ENCODE measurements at regions not wholly inside any gene's neighbourhood (a gene's known extent, or its start where the extent isn't known, plus 50 kb on each side); places are given as distances from the start of the nearest gene placed in this dataset.

DNA sequence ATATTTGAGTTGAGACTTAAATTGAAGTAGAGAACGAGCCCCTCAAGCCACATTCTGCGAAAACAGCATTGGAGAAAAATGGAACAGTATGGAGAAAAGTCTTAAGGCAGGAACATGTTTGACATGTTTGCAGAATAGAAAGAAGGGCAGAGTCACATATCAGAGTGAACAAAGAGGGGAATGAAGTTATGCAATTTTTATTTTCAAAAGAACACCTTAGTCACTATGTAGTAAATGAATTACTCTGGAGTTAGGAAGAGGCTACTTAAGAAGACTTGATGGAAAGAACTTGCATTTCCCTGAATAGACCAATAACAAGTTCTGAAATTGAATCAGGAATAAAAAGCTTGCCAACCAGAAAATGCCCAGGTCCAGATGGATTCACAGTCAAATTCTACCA lies 391.4 kb upstream of the CDH19 start:
- Histone ChIP-seq H3K4me3 (ENCODE audit: low read depth, low read length) (no peak overlapping the region), H3K36me3 (ENCODE audit: control insufficient read depth in 2 of 2, insufficient read depth in 1 of 2, low read length in 2 of 2) (no peaks in the 10 kb centered on the region), H3K27ac (ENCODE audit: extremely low read depth, low read depth, low read length) (no peak overlapping the region), H3K4me1 (ENCODE audit: control insufficient read depth, insufficient read depth, low read length) (no peaks in the 10 kb centered on the region), H3K9me3 (ENCODE audit: control insufficient read depth, insufficient read depth, low read depth, low read length) (no peaks in the 10 kb centered on the region)
- POLR2A ChIA-PET, result no interaction called here
- TF ChIP-seq, protein P1, sequence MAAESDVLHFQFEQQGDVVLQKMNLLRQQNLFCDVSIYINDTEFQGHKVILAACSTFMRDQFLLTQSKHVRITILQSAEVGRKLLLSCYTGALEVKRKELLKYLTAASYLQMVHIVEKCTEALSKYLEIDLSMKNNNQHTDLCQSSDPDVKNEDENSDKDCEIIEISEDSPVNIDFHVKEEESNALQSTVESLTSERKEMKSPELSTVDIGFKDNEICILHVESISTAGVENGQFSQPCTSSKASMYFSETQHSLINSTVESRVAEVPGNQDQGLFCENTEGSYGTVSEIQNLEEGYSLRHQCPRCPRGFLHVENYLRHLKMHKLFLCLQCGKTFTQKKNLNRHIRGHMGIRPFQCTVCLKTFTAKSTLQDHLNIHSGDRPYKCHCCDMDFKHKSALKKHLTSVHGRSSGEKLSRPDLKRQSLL (tag by site-specific recombination; IDR thresholded peaks at IDR 0.05), result no peak
- no peak for TF ChIP-seq ZNF248 (tag by site-specific recombination; IDR thresholded peaks at IDR 0.05)
- TF ChIP-seq ZNF174 (tag by site-specific recombination; IDR thresholded peaks at IDR 0.05), result no peak
- TF ChIP-seq IKZF3 (tag by site-specific recombination; IDR thresholded peaks at IDR 0.05), result no peak
- TF ChIP-seq ZNF701 (tag by site-specific recombination; IDR thresholded peaks at IDR 0.05), result no peak
- TF ChIP-seq YY1 (tag by site-specific recombination; IDR thresholded peaks at IDR 0.05), result no peak
- TF ChIP-seq, protein P2, sequence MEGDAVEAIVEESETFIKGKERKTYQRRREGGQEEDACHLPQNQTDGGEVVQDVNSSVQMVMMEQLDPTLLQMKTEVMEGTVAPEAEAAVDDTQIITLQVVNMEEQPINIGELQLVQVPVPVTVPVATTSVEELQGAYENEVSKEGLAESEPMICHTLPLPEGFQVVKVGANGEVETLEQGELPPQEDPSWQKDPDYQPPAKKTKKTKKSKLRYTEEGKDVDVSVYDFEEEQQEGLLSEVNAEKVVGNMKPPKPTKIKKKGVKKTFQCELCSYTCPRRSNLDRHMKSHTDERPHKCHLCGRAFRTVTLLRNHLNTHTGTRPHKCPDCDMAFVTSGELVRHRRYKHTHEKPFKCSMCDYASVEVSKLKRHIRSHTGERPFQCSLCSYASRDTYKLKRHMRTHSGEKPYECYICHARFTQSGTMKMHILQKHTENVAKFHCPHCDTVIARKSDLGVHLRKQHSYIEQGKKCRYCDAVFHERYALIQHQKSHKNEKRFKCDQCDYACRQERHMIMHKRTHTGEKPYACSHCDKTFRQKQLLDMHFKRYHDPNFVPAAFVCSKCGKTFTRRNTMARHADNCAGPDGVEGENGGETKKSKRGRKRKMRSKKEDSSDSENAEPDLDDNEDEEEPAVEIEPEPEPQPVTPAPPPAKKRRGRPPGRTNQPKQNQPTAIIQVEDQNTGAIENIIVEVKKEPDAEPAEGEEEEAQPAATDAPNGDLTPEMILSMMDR (tag by site-specific recombination; IDR thresholded peaks at IDR 0.05), result no peak
- no peak for TF ChIP-seq EGR2 (tag by site-specific recombination; IDR thresholded peaks at IDR 0.05; ENCODE audit: low read depth)
- TF ChIP-seq ZNF555 (tag by site-specific recombination; conservative IDR thresholded peaks at IDR 0.05), result no peak
- no peak for TF ChIP-seq ZFP69B (tag by site-specific recombination; IDR thresholded peaks at IDR 0.05)
- no peak for TF ChIP-seq ZIC2 (tag by site-specific recombination; IDR thresholded peaks at IDR 0.05)
- no peak for TF ChIP-seq ZNF311 (tag by site-specific recombination; IDR thresholded peaks at IDR 0.05; ENCODE audit: borderline replicate concordance)
- TF ChIP-seq ZNF501 (tag by site-specific recombination; IDR thresholded peaks at IDR 0.05), result no peak
- no peak for TF ChIP-seq ZNF548 (tag by site-specific recombination; IDR thresholded peaks at IDR 0.05)
- CTCF ChIA-PET, result no interaction called here

DNA sequence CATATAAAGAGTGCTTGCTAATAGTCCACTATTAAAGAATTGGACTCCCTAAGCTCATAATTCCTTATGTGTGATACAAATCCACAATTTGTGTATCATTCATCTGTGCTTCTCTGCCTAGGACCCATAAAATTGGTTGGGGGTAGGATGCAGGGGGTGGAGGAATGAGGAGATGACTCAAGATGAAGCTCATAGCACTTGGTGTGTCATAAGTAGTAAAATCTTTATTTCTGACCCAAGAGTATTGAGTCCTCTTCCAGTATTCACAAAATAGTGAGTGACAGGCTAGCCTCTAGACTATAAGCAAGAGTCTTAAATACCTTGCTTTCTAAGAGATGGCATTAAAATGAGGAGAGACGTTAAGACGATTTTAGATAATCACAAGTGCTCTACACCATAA lies 390.9 kb upstream of the CDH19 start:
- no peaks in the 10 kb centered on the region for H3K36me3 ChIP-seq (ENCODE audit: control insufficient read depth in 2 of 2, insufficient read depth in 1 of 2, low read length in 2 of 2)
- ChIA-PET POLR2A (no interaction called here), CTCF (no interaction called here)
- no peaks in the 10 kb centered on the region for H3K9me3 ChIP-seq (ENCODE audit: control insufficient read depth, insufficient read depth, low read depth, low read length)
- H3K4me1 ChIP-seq (ENCODE audit: control insufficient read depth, insufficient read depth, low read length), result no peaks in the 10 kb centered on the region
- H3K4me3 ChIP-seq (ENCODE audit: low read depth, low read length), result no peak overlapping the region
- TF ChIP-seq, protein P3, sequence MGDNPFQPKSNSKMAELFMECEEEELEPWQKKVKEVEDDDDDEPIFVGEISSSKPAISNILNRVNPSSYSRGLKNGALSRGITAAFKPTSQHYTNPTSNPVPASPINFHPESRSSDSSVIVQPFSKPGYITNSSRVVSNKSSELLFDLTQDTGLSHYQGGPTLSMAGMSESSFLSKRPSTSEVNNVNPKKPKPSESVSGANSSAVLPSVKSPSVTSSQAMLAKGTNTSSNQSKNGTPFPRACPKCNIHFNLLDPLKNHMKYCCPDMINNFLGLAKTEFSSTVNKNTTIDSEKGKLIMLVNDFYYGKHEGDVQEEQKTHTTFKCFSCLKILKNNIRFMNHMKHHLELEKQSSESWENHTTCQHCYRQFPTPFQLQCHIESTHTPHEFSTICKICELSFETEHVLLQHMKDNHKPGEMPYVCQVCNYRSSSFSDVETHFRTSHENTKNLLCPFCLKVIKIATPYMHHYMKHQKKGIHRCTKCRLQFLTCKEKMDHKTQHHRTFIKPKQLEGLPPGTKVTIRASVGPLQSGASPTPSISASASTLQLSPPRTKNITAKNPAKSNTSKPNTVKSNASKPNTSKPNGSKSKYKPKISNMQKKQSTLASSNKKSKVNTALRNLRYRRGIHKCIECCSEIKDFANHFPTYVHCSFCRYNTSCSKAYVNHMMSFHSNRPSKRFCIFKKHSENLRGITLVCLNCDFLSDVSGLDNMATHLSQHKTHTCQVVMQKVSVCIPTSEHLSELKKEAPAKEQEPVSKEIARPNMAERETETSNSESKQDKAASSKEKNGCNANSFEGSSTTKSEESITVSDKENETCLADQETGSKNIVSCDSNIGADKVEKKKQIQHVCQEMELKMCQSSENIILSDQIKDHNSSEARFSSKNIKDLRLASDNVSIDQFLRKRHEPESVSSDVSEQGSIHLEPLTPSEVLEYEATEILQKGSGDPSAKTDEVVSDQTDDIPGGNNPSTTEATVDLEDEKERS (tag by site-specific recombination; IDR thresholded peaks at IDR 0.05), result no peak
- TF ChIP-seq ZNF558 (tag by site-specific recombination; IDR thresholded peaks at IDR 0.05) (no peak), PRDM1 (tag by site-specific recombination; IDR thresholded peaks at IDR 0.05) (no peak), ZNF175 (tag by site-specific recombination; IDR thresholded peaks at IDR 0.05) (no peak), YY1 (tag by site-specific recombination; IDR thresholded peaks at IDR 0.05) (no peak)
- no peak overlapping the region for H3K27ac ChIP-seq (ENCODE audit: extremely low read depth, low read depth, low read length)

DNA sequence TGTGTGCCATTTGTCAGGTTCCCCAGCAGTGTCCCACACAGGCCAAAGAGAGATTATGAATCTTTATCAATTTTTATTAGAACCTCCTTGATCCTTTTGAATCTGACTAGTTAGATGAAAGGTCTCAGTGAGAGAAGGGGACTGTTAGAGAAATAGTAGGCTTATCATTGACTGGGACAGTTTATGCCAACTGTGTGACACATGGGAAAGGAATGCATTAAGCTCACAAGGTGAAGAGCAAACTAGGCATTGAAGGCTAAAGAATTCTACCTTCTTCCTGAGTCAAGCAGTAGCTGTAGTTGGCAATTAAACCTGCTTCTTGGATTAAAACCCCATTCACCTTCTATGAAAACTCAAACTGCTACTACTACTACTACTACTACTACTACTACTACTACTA lies 389.6 kb upstream of the CDH19 start:
- TF ChIP-seq ZNF558 (tag by site-specific recombination; IDR thresholded peaks at IDR 0.05), result no peak
- no peak for TF ChIP-seq HOXA7 (CRISPR knock-in tag; IDR thresholded peaks at IDR 0.05; ENCODE audit: borderline replicate concordance)
- TF ChIP-seq ZNF76 (tag by site-specific recombination; IDR thresholded peaks at IDR 0.05; ENCODE audit: borderline replicate concordance, low read depth), result no peak
- TF ChIP-seq ZBTB8A (tag by site-specific recombination; IDR thresholded peaks at IDR 0.05), result no peak
- TF ChIP-seq, protein P4, sequence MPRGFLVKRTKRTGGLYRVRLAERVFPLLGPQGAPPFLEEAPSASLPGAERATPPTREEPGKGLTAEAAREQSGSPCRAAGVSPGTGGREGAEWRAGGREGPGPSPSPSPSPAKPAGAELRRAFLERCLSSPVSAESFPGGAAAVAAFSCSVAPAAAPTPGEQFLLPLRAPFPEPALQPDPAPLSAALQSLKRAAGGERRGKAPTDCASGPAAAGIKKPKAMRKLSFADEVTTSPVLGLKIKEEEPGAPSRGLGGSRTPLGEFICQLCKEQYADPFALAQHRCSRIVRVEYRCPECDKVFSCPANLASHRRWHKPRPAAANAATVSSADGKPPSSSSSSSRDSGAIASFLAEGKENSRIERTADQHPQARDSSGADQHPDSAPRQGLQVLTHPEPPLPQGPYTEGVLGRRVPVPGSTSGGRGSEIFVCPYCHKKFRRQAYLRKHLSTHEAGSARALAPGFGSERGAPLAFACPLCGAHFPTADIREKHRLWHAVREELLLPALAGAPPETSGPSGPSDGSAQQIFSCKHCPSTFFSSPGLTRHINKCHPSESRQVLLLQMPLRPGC (tag by site-specific recombination; IDR thresholded peaks at IDR 0.05), result no peak
- H3K9me3 ChIP-seq (ENCODE audit: control insufficient read depth, insufficient read depth, low read depth, low read length), result no peaks in the 10 kb centered on the region
- H3K4me1 ChIP-seq (ENCODE audit: control insufficient read depth, insufficient read depth, low read length), result no peaks in the 10 kb centered on the region
- no peak overlapping the region for H3K4me3 ChIP-seq (ENCODE audit: low read depth, low read length)
- H3K27ac ChIP-seq (ENCODE audit: extremely low read depth, low read depth, low read length), result no peak overlapping the region
- no peaks in the 10 kb centered on the region for H3K36me3 ChIP-seq (ENCODE audit: control insufficient read depth in 2 of 2, insufficient read depth in 1 of 2, low read length in 2 of 2)
- ChIA-PET CTCF (no interaction called here), POLR2A (no interaction called here)
